ENCODE measurements at regions not wholly inside any gene's neighbourhood (a gene's known extent, or its start where the extent isn't known, plus 50 kb on each side); places are given as distances from the start of the nearest gene placed in this dataset.

- Histone ChIP-seq H3K4me3 (ENCODE audit: low read depth in 2 of 2, low read length in 2 of 2) (no peak overlapping the region), H3K9me3 (ENCODE audit: control insufficient read depth, insufficient read depth, low read depth, low read length) (no peaks in the 10 kb centered on the region), H3K36me3 (ENCODE audit: control insufficient read depth, insufficient read depth, low read length) (no peaks in the 10 kb centered on the region), H3K27me3 (ENCODE audit: control insufficient read depth, insufficient read depth, low read length) (no peaks in the 10 kb centered on the region), H3K4me1 (ENCODE audit: control insufficient read depth, insufficient read depth, low read length) (no peaks in the 10 kb centered on the region), H3K27ac (ENCODE audit: low read length) (no peak overlapping the region)
- ChIA-PET CTCF (no interaction called here), POLR2A (no interaction called here)
- DNase-seq (ENCODE audit: low read depth, low spot score): no peak
- no TSS peak for BruUV-seq (replicated peaks)
- intact Hi-C loops (cut with micrococcal nuclease; ENCODE audit: unreplicated experiment): no loop called here
- TF ChIP-seq REST (IDR thresholded peaks at IDR 0.05; ENCODE audit: insufficient read depth in 1 of 2, low read depth in 2 of 2, low read length in 1 of 2): no peak
- TF ChIP-seq TCF7L2 (IDR thresholded peaks at IDR 0.05; ENCODE audit: low read depth, low read length): no peak
- TF ChIP-seq, protein P1, sequence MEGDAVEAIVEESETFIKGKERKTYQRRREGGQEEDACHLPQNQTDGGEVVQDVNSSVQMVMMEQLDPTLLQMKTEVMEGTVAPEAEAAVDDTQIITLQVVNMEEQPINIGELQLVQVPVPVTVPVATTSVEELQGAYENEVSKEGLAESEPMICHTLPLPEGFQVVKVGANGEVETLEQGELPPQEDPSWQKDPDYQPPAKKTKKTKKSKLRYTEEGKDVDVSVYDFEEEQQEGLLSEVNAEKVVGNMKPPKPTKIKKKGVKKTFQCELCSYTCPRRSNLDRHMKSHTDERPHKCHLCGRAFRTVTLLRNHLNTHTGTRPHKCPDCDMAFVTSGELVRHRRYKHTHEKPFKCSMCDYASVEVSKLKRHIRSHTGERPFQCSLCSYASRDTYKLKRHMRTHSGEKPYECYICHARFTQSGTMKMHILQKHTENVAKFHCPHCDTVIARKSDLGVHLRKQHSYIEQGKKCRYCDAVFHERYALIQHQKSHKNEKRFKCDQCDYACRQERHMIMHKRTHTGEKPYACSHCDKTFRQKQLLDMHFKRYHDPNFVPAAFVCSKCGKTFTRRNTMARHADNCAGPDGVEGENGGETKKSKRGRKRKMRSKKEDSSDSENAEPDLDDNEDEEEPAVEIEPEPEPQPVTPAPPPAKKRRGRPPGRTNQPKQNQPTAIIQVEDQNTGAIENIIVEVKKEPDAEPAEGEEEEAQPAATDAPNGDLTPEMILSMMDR (IDR thresholded peaks at IDR 0.05): no peak
- no peak for TF ChIP-seq POLR2AphosphoS5 (IDR thresholded peaks at IDR 0.05; ENCODE audit: low read depth, low read length)
- TF ChIP-seq SIN3A (IDR thresholded peaks at IDR 0.05; ENCODE audit: borderline replicate concordance, insufficient read depth, low read depth, low read length): no peak
- ATAC-seq: no peak
- in situ Hi-C loops (cut with HindIII; ENCODE audit: low pct_unique_long_range_greater_than_20kb, low sequenced_read_pairs): no loop called here
Measured at GRCh38 chr18:29080946-29081345, 904.0 kb upstream of the CDH2 start.

GRCh38 chr18:29078273-29078672, 901.3 kb upstream of the CDH2 start:
- intact Hi-C loops (cut with micrococcal nuclease; ENCODE audit: unreplicated experiment): no loop called here
- ChIA-PET POLR2A (no interaction called here), CTCF (no interaction called here)
- H3K4me3 ChIP-seq (ENCODE audit: low read depth in 2 of 2, low read length in 2 of 2): no peak overlapping the region
- no peaks in the 10 kb centered on the region for H3K27me3 ChIP-seq (ENCODE audit: control insufficient read depth, insufficient read depth, low read length)
- no peak for DNase-seq (ENCODE audit: low read depth, low spot score)
- no peaks in the 10 kb centered on the region for H3K4me1 ChIP-seq (ENCODE audit: control insufficient read depth, insufficient read depth, low read length)
- TF ChIP-seq TCF7L2 (IDR thresholded peaks at IDR 0.05; ENCODE audit: low read depth, low read length): no peak
- no peak for TF ChIP-seq REST (IDR thresholded peaks at IDR 0.05; ENCODE audit: insufficient read depth in 1 of 2, low read depth in 2 of 2, low read length in 1 of 2)
- TF ChIP-seq, protein P1 (IDR thresholded peaks at IDR 0.05): no peak
- TF ChIP-seq POLR2AphosphoS5 (IDR thresholded peaks at IDR 0.05; ENCODE audit: low read depth, low read length): no peak
- no peak for TF ChIP-seq SIN3A (IDR thresholded peaks at IDR 0.05; ENCODE audit: borderline replicate concordance, insufficient read depth, low read depth, low read length)
- no peak overlapping the region for H3K27ac ChIP-seq (ENCODE audit: low read length)
- no TSS peak for BruUV-seq (replicated peaks)
- ATAC-seq: no peak
- in situ Hi-C loops (cut with HindIII; ENCODE audit: low pct_unique_long_range_greater_than_20kb, low sequenced_read_pairs): no loop called here
- H3K9me3 ChIP-seq (ENCODE audit: control insufficient read depth, insufficient read depth, low read depth, low read length): no peaks in the 10 kb centered on the region
- H3K36me3 ChIP-seq (ENCODE audit: control insufficient read depth, insufficient read depth, low read length): no peaks in the 10 kb centered on the region

Measured in Panc1 (cell line).